ENCODE measurements at regions not wholly inside any gene's neighbourhood (a gene's known extent, or its start where the extent isn't known, plus 50 kb on each side); places are given as distances from the start of the nearest gene placed in this dataset.

- DNase-seq: no peak
These were observed 554.4 kb upstream of the LRRTM1 start for GRCh38 chr2:80858965-80859364.

- no peak for DNase-seq
These were observed 551.7 kb upstream of the LRRTM1 start for GRCh38 chr2:80856227-80856626.

- no peak for DNase-seq
These were observed 550.3 kb upstream of the LRRTM1 start for GRCh38 chr2:80854831-80855230.

- no peak for DNase-seq
These were observed 548.2 kb upstream of the LRRTM1 start for GRCh38 chr2:80852808-80853139.

- DNase-seq: no peak
These were observed 547.7 kb upstream of the LRRTM1 start for GRCh38 chr2:80852079-80852807.

GRCh38 chr2:80830891-80831290 lies 526.3 kb upstream of the LRRTM1 start:
- no peak for DNase-seq

- no peak for DNase-seq
These were observed 518.4 kb upstream of the LRRTM1 start for GRCh38 chr2:80822999-80823398.

GRCh38 chr2:80815259-80815658 lies 510.7 kb upstream of the LRRTM1 start:
- no peak for DNase-seq

GRCh38 chr2:80786584-80786983 lies 482.0 kb upstream of the LRRTM1 start:
- DNase-seq: no peak

GRCh38 chr2:80778704-80779103 lies 474.2 kb upstream of the LRRTM1 start:
- no peak for DNase-seq

- no peak for DNase-seq
These were observed 444.0 kb upstream of the LRRTM1 start for GRCh38 chr2:80748592-80748991.

- no peak for DNase-seq
These were observed 432.5 kb upstream of the LRRTM1 start for GRCh38 chr2:80737047-80737446.

- no peak for DNase-seq
These were observed 420.4 kb upstream of the LRRTM1 start for GRCh38 chr2:80725001-80725400.

GRCh38 chr2:80722803-80723202 lies 418.3 kb upstream of the LRRTM1 start:
- DNase-seq: no peak

GRCh38 chr2:80719607-80720006 lies 415.1 kb upstream of the LRRTM1 start:
- DNase-seq: no peak

GRCh38 chr2:80715433-80715832 lies 410.9 kb upstream of the LRRTM1 start:
- DNase-seq: no peak

GRCh38 chr2:80711915-80712314 lies 407.4 kb upstream of the LRRTM1 start:
- DNase-seq: no peak

- DNase-seq: no peak
These were observed 402.4 kb upstream of the LRRTM1 start for GRCh38 chr2:80706951-80707350.

- no peak for DNase-seq
These were observed 402.0 kb upstream of the LRRTM1 start for GRCh38 chr2:80706541-80706940.

GRCh38 chr2:80703532-80703931 lies 399.0 kb upstream of the LRRTM1 start:
- DNase-seq: no peak

GRCh38 chr2:80700961-80701360 lies 396.4 kb upstream of the LRRTM1 start:
- DNase-seq: no peak
